ENCODE measurements at regions not wholly inside any gene's neighbourhood (a gene's known extent, or its start where the extent isn't known, plus 50 kb on each side); places are given as distances from the start of the nearest gene placed in this dataset.

GRCh38 chr12:60333461-60333860, 737.6 kb downstream of the SLC16A7 start:
- no peak for TF ChIP-seq EZH2 (IDR thresholded peaks at IDR 0.05; ENCODE audit: low read depth, low read length, severe bottlenecking)
- TF ChIP-seq USF2 (IDR thresholded peaks at IDR 0.05; ENCODE audit: low read length): no peak
- TF ChIP-seq CTCF (IDR thresholded peaks at IDR 0.05; ENCODE audit: control extremely low read depth in 1 of 3, insufficient read depth in 1 of 3, low read depth in 1 of 3, low read length in 3 of 3): no peak
- TF ChIP-seq RXRA (IDR thresholded peaks at IDR 0.05; ENCODE audit: insufficient read depth, low read depth, low read length): no peak
- no peak for TF ChIP-seq SP1 (IDR thresholded peaks at IDR 0.05; ENCODE audit: low read depth, low read length)
- TF ChIP-seq RBBP5 (IDR thresholded peaks at IDR 0.05; ENCODE audit: borderline replicate concordance, low read depth, low read length): no peak
- TF ChIP-seq MAFK (IDR thresholded peaks at IDR 0.05; ENCODE audit: low read depth, low read length): no peak
